ENCODE measurements at regions not wholly inside any gene's neighbourhood (a gene's known extent, or its start where the extent isn't known, plus 50 kb on each side); places are given as distances from the start of the nearest gene placed in this dataset.

DNA sequence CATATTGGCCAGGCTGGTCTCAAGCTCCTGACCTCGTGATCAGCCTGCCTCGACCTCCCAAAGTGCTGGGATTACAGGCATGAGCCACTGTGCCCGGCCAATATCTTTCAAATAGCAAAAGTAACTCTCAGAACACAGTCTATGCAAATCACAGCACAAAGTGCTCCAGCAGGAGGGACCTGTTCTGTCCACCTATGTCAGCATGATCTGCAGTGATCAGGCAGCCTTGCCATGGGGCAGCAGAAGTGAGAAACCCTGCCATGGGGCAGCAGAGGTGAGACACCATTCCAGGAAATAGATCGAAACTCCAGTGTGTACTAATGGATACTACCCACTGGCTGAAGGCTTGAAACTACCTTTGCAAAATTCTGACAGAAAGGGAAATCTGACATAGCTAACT, 78.5 kb upstream of the EIF5 start:
- TF ChIP-seq, protein P1, sequence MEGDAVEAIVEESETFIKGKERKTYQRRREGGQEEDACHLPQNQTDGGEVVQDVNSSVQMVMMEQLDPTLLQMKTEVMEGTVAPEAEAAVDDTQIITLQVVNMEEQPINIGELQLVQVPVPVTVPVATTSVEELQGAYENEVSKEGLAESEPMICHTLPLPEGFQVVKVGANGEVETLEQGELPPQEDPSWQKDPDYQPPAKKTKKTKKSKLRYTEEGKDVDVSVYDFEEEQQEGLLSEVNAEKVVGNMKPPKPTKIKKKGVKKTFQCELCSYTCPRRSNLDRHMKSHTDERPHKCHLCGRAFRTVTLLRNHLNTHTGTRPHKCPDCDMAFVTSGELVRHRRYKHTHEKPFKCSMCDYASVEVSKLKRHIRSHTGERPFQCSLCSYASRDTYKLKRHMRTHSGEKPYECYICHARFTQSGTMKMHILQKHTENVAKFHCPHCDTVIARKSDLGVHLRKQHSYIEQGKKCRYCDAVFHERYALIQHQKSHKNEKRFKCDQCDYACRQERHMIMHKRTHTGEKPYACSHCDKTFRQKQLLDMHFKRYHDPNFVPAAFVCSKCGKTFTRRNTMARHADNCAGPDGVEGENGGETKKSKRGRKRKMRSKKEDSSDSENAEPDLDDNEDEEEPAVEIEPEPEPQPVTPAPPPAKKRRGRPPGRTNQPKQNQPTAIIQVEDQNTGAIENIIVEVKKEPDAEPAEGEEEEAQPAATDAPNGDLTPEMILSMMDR (conservative IDR thresholded peaks at IDR 0.05; ENCODE audit: low read depth, low read length) = no peak
- TF ChIP-seq EZH2 (IDR thresholded peaks at IDR 0.05; ENCODE audit: low read length, unreplicated experiment) = no peak

Data from PC-3 (cell line).